ENCODE measurements at regions not wholly inside any gene's neighbourhood (a gene's known extent, or its start where the extent isn't known, plus 50 kb on each side); places are given as distances from the start of the nearest gene placed in this dataset.
"Not testable (repeated sequence)": the region's sequence is repeated elsewhere in the genome, so short reads cannot be mapped to it uniquely, and the experiment has no call there.

- H3K4me3 ChIP-seq; ATAC-seq; DNase-seq; intact Hi-C loops (cut with DNase I); H3K27me3 ChIP-seq; H3K4me1 ChIP-seq; H3K36me3 ChIP-seq; H3K27ac ChIP-seq: not testable (repeated sequence)
- 70 to 75% methylated on average over 7 of the region's 7 CpGs for WGBS, 2 donors
- peaks cover 0 to 95% (median 33%) of the 10 kb centered on the region in 11 donors for H3K9me3 ChIP-seq
Observed at GRCh38 chr22:11305179-11305578, 4222.8 kb upstream of the OR11H1 start.

- intact Hi-C loops (cut with DNase I); H3K27ac ChIP-seq; H3K27me3 ChIP-seq; H3K36me3 ChIP-seq; DNase-seq; H3K4me3 ChIP-seq; H3K4me1 ChIP-seq; ATAC-seq: not testable (repeated sequence)
- H3K9me3 ChIP-seq, result peaks cover 0 to 95% (median 29%) of the 10 kb centered on the region in 11 donors
- 67 to 73% methylated on average over 6 of the region's 6 CpGs for WGBS, 2 donors
Observed at GRCh38 chr22:11306933-11307518, 4221.0 kb upstream of the OR11H1 start.

GRCh38 chr22:11307998-11308397 lies 4220.0 kb upstream of the OR11H1 start:
- H3K27ac ChIP-seq, result no peak overlapping the region
- H3K4me3 ChIP-seq, result no peak overlapping the region
- H3K36me3 ChIP-seq, result no peaks in the 10 kb centered on the region
- intact Hi-C loops (cut with DNase I), result no loop called here
- H3K27me3 ChIP-seq, result no peaks in the 10 kb centered on the region
- ATAC-seq (no peak), DNase-seq (no peak)
- peaks cover 0 to 95% (median 28%) of the 10 kb centered on the region in 11 donors for H3K9me3 ChIP-seq
- TF ChIP-seq CTCF (IDR thresholded peaks at IDR 0.05), result no peak
- no peaks in the 10 kb centered on the region for H3K4me1 ChIP-seq
- 80 to 84% methylated on average over 16 of the region's 16 CpGs for WGBS, 2 donors

- H3K4me3 ChIP-seq; intact Hi-C loops (cut with DNase I); DNase-seq; ATAC-seq; H3K27me3 ChIP-seq; H3K36me3 ChIP-seq; H3K4me1 ChIP-seq; H3K27ac ChIP-seq: not testable (repeated sequence)
- WGBS, 2 donors, result 60 to 63% methylated on average over 4 of the region's 4 CpGs
- peaks cover 0 to 98% (median 28%) of the 10 kb centered on the region in 11 donors for H3K9me3 ChIP-seq
Observed at GRCh38 chr22:11309777-11310176, 4218.2 kb upstream of the OR11H1 start.

- H3K27me3 ChIP-seq; H3K27ac ChIP-seq; H3K4me3 ChIP-seq; H3K4me1 ChIP-seq; DNase-seq; ATAC-seq; H3K36me3 ChIP-seq; intact Hi-C loops (cut with DNase I): not testable (repeated sequence)
- WGBS, 2 donors, result 47 to 51% methylated on average over 3 of the region's 3 CpGs
- H3K9me3 ChIP-seq, result peaks cover 0 to 96% (median 28%) of the 10 kb centered on the region in 11 donors
Observed at GRCh38 chr22:11310647-11311046, 4217.3 kb upstream of the OR11H1 start.

- H3K27ac ChIP-seq; DNase-seq; intact Hi-C loops (cut with DNase I); H3K4me3 ChIP-seq; H3K27me3 ChIP-seq; ATAC-seq; H3K36me3 ChIP-seq; H3K4me1 ChIP-seq: not testable (repeated sequence)
- peaks cover 0 to 96% (median 28%) of the 10 kb centered on the region in 11 donors for H3K9me3 ChIP-seq
- 56 to 61% methylated on average over 7 of the region's 7 CpGs for WGBS, 2 donors
Observed at GRCh38 chr22:11312640-11313039, 4215.4 kb upstream of the OR11H1 start.

- H3K4me1 ChIP-seq; DNase-seq; H3K27ac ChIP-seq; H3K4me3 ChIP-seq; intact Hi-C loops (cut with DNase I); ATAC-seq; H3K27me3 ChIP-seq; H3K36me3 ChIP-seq: not testable (repeated sequence)
- peaks cover 0 to 96% (median 22%) of the 10 kb centered on the region in 11 donors for H3K9me3 ChIP-seq
- 39 to 44% methylated on average over 5 of the region's 5 CpGs for WGBS, 2 donors
Observed at GRCh38 chr22:11313040-11313759, 4214.8 kb upstream of the OR11H1 start.

GRCh38 chr22:11318633-11319032 lies 4209.4 kb upstream of the OR11H1 start:
- 66 to 67% methylated on average over 18 of the region's 18 CpGs for WGBS, 2 donors
- H3K27me3 ChIP-seq; DNase-seq; ATAC-seq; H3K36me3 ChIP-seq; H3K27ac ChIP-seq; intact Hi-C loops (cut with DNase I); H3K4me1 ChIP-seq; H3K4me3 ChIP-seq: not testable (repeated sequence)
- H3K9me3 ChIP-seq, result peaks cover 0 to 63% (median 0%) of the 10 kb centered on the region in 11 donors

GRCh38 chr22:11324439-11325037 lies 4203.5 kb upstream of the OR11H1 start:
- H3K27me3 ChIP-seq; ATAC-seq; H3K4me3 ChIP-seq; H3K4me1 ChIP-seq; H3K36me3 ChIP-seq; intact Hi-C loops (cut with DNase I); H3K27ac ChIP-seq; DNase-seq: not testable (repeated sequence)
- peaks cover 0 to 62% (median 11%) of the 10 kb centered on the region in 11 donors for H3K9me3 ChIP-seq
- 62 to 66% methylated on average over 15 of the region's 15 CpGs for whole genome bisulfite sequencing, 2 donors

All from heart right ventricle (tissue), 16 donors.